Natural killer cell treated with Interleukin-12 subunit alpha and Interleukin-12 subunit beta and Interleukin-15 and Interleukin-18, amount 100 ng/mL, for 72 hours (primary cell): ENCODE measurements at regions not wholly inside any gene's neighbourhood (a gene's known extent, or its start where the extent isn't known, plus 50 kb on each side); places are given as distances from the start of the nearest gene placed in this dataset.
"Not testable (repeated sequence)": the region's sequence is repeated elsewhere in the genome, so short reads cannot be mapped to it uniquely, and the experiment has no call there.

ENCODE experiments used
- ATAC-seq, 2 donors: fragments of 150-1000 bp; cut with Tn5 transposase in 1 of 2; sonication (Bioruptor Pico), chemical (Tn5 transposase) in 1 of 2; 2 replicates each; pipeline ENCODE4 v1.10.0; 2021
- DNase-seq: peaks from one replicate; pipeline ENCODE4 v3.0.0; 2022; ENCODE audit warnings: low spot score
- H3K27ac Mint-ChIP-seq, 2 donors: 1 replicate in 1 of 2; 2 replicates in 1 of 2; pipeline ENCODE4 v1.8.0; 2022; ENCODE audit warnings: mixed read lengths in 2 of 2, mild to moderate bottlenecking in 1 of 2, moderate library complexity in 1 of 2
- H3K27me3 Mint-ChIP-seq, 2 donors: 1 replicate in 1 of 2; 2 replicates in 1 of 2; pipeline ENCODE4 v1.8.0; 2022; ENCODE audit warnings: mixed read lengths in 2 of 2
- H3K36me3 Mint-ChIP-seq: one replicate; pipeline ENCODE4 v1.8.0; 2022; ENCODE audit warnings: mixed read lengths
- H3K4me1 Mint-ChIP-seq, 2 donors: 1 replicate in 1 of 2; 2 replicates in 1 of 2; pipeline ENCODE4 v1.8.0; 2022; ENCODE audit warnings: low read depth in 2 of 2, mixed read lengths in 2 of 2, mild to moderate bottlenecking in 1 of 2
- H3K4me3 Mint-ChIP-seq: one replicate; pipeline ENCODE4 v1.8.0; 2022; ENCODE audit warnings: mixed read lengths
- H3K9me3 Mint-ChIP-seq: 2 replicates; pipeline ENCODE4 v1.8.0; 2022; ENCODE audit warnings: mixed read lengths

- H3K4me1 Mint-ChIP-seq, result not testable (repeated sequence)
Measured at GRCh38 chr2:76697439-76697838, 824.7 kb downstream of the LRRTM4 start.

GRCh38 chr2:76692908-76693307 lies 829.3 kb downstream of the LRRTM4 start:
- DNase-seq (no peak), ATAC-seq (no peak)
- H3K4me3 Mint-ChIP-seq, result no peak overlapping the region
- no peak overlapping the region for H3K27ac Mint-ChIP-seq
- no peaks in the 10 kb centered on the region for H3K4me1 Mint-ChIP-seq
- H3K36me3 Mint-ChIP-seq, result no peaks in the 10 kb centered on the region
- no peaks in the 10 kb centered on the region for H3K27me3 Mint-ChIP-seq
- H3K9me3 Mint-ChIP-seq, result peaks cover 23% of the 10 kb centered on the region

More at GRCh38 chr2:76697439-76697838, 824.7 kb downstream of the LRRTM4 start:
- ATAC-seq, H3K27ac Mint-ChIP-seq, H3K27me3 Mint-ChIP-seq, H3K4me3 Mint-ChIP-seq, H3K36me3 Mint-ChIP-seq, DNase-seq: not testable (repeated sequence)
- peaks cover 22% of the 10 kb centered on the region for H3K9me3 Mint-ChIP-seq

- no peaks in the 10 kb centered on the region for H3K4me1 Mint-ChIP-seq
- DNase-seq (no peak), ATAC-seq (no peak)
- no peaks in the 10 kb centered on the region for H3K27me3 Mint-ChIP-seq
- no peak overlapping the region for H3K4me3 Mint-ChIP-seq
- no peak overlapping the region for H3K27ac Mint-ChIP-seq
- no peaks in the 10 kb centered on the region for H3K36me3 Mint-ChIP-seq
- H3K9me3 Mint-ChIP-seq, result peaks cover 28% of the 10 kb centered on the region
Measured at GRCh38 chr2:76688732-76689131, 833.4 kb downstream of the LRRTM4 start.

DNA sequence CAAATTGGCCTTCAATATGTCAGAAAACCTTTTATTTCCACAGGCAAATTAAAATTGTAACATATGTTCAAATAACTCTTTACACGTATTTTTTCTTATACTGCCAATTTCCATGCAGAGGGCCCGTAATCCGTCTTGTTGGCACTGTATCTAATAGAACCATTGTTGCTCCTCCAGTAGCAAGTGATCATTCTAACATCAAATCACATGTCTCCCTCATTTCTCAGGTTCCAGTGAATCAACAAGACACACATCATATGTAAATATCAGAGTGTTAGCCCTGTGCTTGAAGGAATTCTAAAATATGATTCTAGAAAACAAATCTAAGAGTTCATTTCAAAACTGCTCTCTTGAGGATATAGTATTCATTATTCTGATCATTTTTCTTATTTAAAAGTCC lies 834.3 kb downstream of the LRRTM4 start:
- Mint-ChIP-seq H3K27me3 (no peaks in the 10 kb centered on the region), H3K27ac (no peak overlapping the region), H3K9me3 (peaks cover 24% of the 10 kb centered on the region), H3K4me3 (no peak overlapping the region), H3K4me1 (no peaks in the 10 kb centered on the region), H3K36me3 (no peaks in the 10 kb centered on the region)
- ATAC-seq (no peak), DNase-seq (no peak)

GRCh38 chr2:76684756-76685155 lies 837.4 kb downstream of the LRRTM4 start:
- no peaks in the 10 kb centered on the region for H3K4me1 Mint-ChIP-seq
- H3K4me3 Mint-ChIP-seq, result no peak overlapping the region
- H3K36me3 Mint-ChIP-seq, result no peaks in the 10 kb centered on the region
- H3K27me3 Mint-ChIP-seq, result no peaks in the 10 kb centered on the region
- H3K27ac Mint-ChIP-seq, result no peak overlapping the region
- peaks cover 22% of the 10 kb centered on the region for H3K9me3 Mint-ChIP-seq
- no peak for ATAC-seq
- DNase-seq, result no peak

DNA sequence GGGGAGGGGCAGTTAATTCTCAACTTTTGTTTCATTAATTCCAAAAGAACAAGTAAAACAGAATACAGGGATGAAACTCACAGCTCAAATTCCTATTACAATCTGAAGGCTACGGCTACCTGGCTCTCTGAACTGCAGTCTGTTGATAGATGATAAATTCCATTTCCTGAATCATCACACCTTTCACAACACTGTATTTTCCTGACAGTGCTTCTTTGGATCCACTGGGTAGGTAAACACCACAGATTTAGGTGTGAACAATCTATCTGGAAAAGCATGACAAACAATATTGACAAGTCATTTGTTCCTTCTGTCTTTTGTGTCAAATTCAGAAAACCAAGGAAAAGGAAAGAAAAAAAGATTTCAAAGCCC lies 843.2 kb downstream of the LRRTM4 start:
- Mint-ChIP-seq H3K27ac (no peak overlapping the region), H3K9me3 (peaks cover 6% of the 10 kb centered on the region), H3K4me1 (no peaks in the 10 kb centered on the region), H3K27me3 (no peaks in the 10 kb centered on the region), H3K4me3 (no peak overlapping the region), H3K36me3 (no peaks in the 10 kb centered on the region)
- no peak for ATAC-seq
- DNase-seq, result no peak

DNA sequence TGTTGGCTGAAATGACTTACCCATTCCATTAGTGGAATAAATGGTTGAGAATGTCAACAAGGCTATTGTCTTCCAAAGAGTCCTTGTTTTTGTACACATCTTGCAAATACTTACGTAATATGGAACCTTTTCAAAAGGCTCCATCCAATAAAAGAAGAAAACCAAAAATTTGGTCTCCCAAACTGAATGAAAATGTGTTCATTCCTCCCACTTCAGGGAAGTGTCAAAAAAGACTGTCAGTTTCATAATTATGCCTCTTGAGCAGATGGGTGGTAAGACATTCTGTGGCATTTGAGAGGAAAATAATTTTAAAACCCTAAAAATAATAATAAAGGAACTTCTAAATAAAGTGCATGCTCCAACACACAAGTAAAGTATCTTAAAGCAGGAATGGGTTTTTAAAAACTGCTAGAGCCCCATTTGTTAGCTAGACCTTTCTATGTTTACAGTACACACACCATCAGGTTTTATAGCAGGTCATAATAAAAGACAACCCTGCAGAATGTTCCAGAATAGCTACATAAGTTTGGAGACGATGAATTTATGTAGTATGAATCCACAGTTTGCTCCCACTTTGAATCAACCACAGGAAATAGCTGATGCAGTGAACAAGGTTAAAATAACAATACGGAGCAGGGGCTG lies 843.7 kb downstream of the LRRTM4 start:
- DNase-seq (no peak), ATAC-seq (no peak)
- Mint-ChIP-seq H3K4me3 (no peak overlapping the region), H3K27me3 (no peaks in the 10 kb centered on the region), H3K4me1 (no peaks in the 10 kb centered on the region), H3K9me3 (peaks cover 6% of the 10 kb centered on the region), H3K36me3 (no peaks in the 10 kb centered on the region), H3K27ac (no peak overlapping the region)

GRCh38 chr2:76675212-76675611 lies 847.0 kb downstream of the LRRTM4 start:
- no peak overlapping the region for H3K27ac Mint-ChIP-seq
- ATAC-seq (no peak), DNase-seq (no peak)
- H3K27me3 Mint-ChIP-seq, result no peaks in the 10 kb centered on the region
- peaks cover 12% of the 10 kb centered on the region for H3K9me3 Mint-ChIP-seq
- no peaks in the 10 kb centered on the region for H3K4me1 Mint-ChIP-seq
- H3K36me3 Mint-ChIP-seq, result no peaks in the 10 kb centered on the region
- no peak overlapping the region for H3K4me3 Mint-ChIP-seq

- H3K4me1 Mint-ChIP-seq, result no peaks in the 10 kb centered on the region
- DNase-seq (no peak), ATAC-seq (no peak)
- no peaks in the 10 kb centered on the region for H3K27me3 Mint-ChIP-seq
- H3K9me3 Mint-ChIP-seq, result peaks cover 12% of the 10 kb centered on the region
- H3K4me3 Mint-ChIP-seq, result no peak overlapping the region
- H3K36me3 Mint-ChIP-seq, result no peaks in the 10 kb centered on the region
- no peak overlapping the region for H3K27ac Mint-ChIP-seq
Measured at GRCh38 chr2:76672798-76673197, 849.4 kb downstream of the LRRTM4 start.

- no peak for DNase-seq
- H3K27me3 Mint-ChIP-seq, result no peaks in the 10 kb centered on the region
- ATAC-seq, result no peak
- H3K4me1 Mint-ChIP-seq, result no peaks in the 10 kb centered on the region
- H3K9me3 Mint-ChIP-seq, result peaks cover 6% of the 10 kb centered on the region
- H3K4me3 Mint-ChIP-seq, result no peak overlapping the region
- no peak overlapping the region for H3K27ac Mint-ChIP-seq
- no peaks in the 10 kb centered on the region for H3K36me3 Mint-ChIP-seq
Measured at GRCh38 chr2:76669966-76670465, 852.2 kb downstream of the LRRTM4 start.

- ATAC-seq (no peak), DNase-seq (no peak)
- no peak overlapping the region for H3K4me3 Mint-ChIP-seq
- peaks cover 8% of the 10 kb centered on the region for H3K9me3 Mint-ChIP-seq
- no peaks in the 10 kb centered on the region for H3K27me3 Mint-ChIP-seq
- no peaks in the 10 kb centered on the region for H3K4me1 Mint-ChIP-seq
- no peak overlapping the region for H3K27ac Mint-ChIP-seq
- no peaks in the 10 kb centered on the region for H3K36me3 Mint-ChIP-seq
Measured at GRCh38 chr2:76668279-76668678, 853.9 kb downstream of the LRRTM4 start.

DNA sequence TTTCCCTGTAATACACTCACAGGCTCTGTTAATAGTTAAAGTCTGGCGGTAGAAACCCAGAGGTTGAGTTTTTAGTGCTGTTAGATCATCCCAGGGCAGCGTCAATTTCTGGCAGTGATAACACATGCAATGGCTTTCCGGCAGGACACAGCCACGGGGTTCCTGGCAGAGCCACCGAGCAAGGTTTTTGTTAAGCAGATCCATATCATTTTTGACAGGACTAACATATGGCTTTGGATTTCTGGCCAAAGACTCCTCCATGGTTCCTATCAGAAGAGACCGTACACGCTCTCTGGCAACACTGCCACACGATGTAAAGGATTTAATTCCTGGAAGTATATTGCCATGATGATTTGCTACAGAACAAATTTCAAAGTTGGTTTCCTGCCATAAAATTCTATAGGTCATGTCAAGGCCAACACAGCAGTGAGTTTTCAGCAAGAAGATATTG lies 854.3 kb downstream of the LRRTM4 start:
- Mint-ChIP-seq H3K36me3 (no peaks in the 10 kb centered on the region), H3K4me3 (no peak overlapping the region), H3K27ac (no peak overlapping the region), H3K9me3 (peaks cover 8% of the 10 kb centered on the region), H3K27me3 (no peaks in the 10 kb centered on the region), H3K4me1 (no peaks in the 10 kb centered on the region)
- ATAC-seq, result no peak
- DNase-seq, result no peak

DNA sequence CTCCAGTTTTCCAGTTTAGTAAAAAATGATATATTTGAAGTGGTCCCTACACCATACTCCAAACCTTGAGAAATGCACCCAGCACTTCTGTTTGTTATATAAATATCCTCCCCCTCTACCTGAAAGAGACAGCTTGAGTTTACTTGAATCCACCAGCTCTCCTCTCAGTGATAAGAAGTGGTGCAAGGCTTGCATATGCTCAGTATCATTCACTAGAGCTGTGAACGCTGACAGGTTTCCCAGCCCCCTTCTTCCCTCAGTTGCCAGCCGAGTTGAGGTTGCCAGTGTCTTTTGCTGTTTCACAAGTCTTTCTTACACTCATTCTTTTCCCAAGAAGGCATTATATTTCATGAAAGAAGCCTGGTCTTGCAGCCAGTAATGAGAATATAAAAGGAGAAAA lies 880.0 kb downstream of the LRRTM4 start:
- Mint-ChIP-seq H3K36me3 (peaks cover 7% of the 10 kb centered on the region), H3K4me1 (no peaks in the 10 kb centered on the region), H3K27ac (no peak overlapping the region), H3K27me3 (no peaks in the 10 kb centered on the region), H3K4me3 (no peak overlapping the region), H3K9me3 (peaks cover 19% of the 10 kb centered on the region)
- DNase-seq, result no peak
- ATAC-seq, result no peak

DNA sequence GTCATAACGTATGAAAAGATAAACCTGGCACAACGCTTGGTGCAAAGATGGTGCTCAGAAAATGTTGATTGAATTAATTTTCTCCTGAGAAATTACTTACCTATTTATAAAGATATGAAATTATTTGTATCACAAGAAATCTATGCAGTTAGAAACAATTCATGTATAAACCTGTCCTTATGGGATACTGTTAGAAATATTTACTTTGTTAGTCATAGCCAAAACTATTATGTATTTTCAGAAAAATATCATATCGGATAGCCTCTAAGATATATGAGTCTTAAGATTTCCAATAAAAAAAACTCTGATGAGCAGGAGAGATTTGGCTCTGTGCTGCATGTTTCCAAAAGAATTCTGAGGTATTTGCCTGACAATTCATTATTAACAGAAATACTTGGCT lies 880.7 kb downstream of the LRRTM4 start:
- ATAC-seq, result no peak
- H3K36me3 Mint-ChIP-seq, result peaks cover 7% of the 10 kb centered on the region
- no peaks in the 10 kb centered on the region for H3K27me3 Mint-ChIP-seq
- DNase-seq, result no peak
- H3K9me3 Mint-ChIP-seq, result peaks cover 19% of the 10 kb centered on the region
- H3K4me3 Mint-ChIP-seq, result no peak overlapping the region
- no peaks in the 10 kb centered on the region for H3K4me1 Mint-ChIP-seq
- no peak overlapping the region for H3K27ac Mint-ChIP-seq

- DNase-seq, result no peak
- Mint-ChIP-seq H3K9me3 (peaks cover 17% of the 10 kb centered on the region), H3K27ac (no peak overlapping the region), H3K4me1 (no peaks in the 10 kb centered on the region), H3K27me3 (no peaks in the 10 kb centered on the region), H3K36me3 (peaks cover 7% of the 10 kb centered on the region), H3K4me3 (no peak overlapping the region)
- ATAC-seq, result no peak
Measured at GRCh38 chr2:76640905-76641304, 881.3 kb downstream of the LRRTM4 start.
